Loucy (cell line): ENCODE measurements at regions not wholly inside any gene's neighbourhood (a gene's known extent, or its start where the extent isn't known, plus 50 kb on each side); places are given as distances from the start of the nearest gene placed in this dataset.

Experiments used
- H2AFZ ChIP-seq: fragments of 200-600 bp; sonication (generic); 2 replicates; pipeline ENCODE4 v1.6.0; 2016; ENCODE audit warnings: antibody characterized with exemption, mild to moderate bottlenecking, low read length, moderate library complexity
- H3F3A ChIP-seq: fragments of 200-600 bp; 2 replicates; pipeline ENCODE4 v1.6.0; 2016; ENCODE audit warnings: antibody characterized with exemption, low read depth, mild to moderate bottlenecking
- H3K27me3 ChIP-seq: fragments of 200-600 bp; sonication (generic); 2 replicates; pipeline ENCODE4 v1.6.1; 2014; ENCODE audit warnings: low read length, mild to moderate bottlenecking; ENCODE audit not compliant: insufficient read depth, poor library complexity, severe bottlenecking
- H3K36me3 ChIP-seq: fragments of 200-600 bp; sonication (generic); 2 replicates; pipeline ENCODE4 v1.6.1; 2016; ENCODE audit warnings: low read length; ENCODE audit not compliant: insufficient read depth
- H3K4me1 ChIP-seq: fragments of 200-600 bp; sonication (generic); 2 replicates; pipeline ENCODE4 v1.5.1; 2014; ENCODE audit warnings: low read length, mild to moderate bottlenecking; ENCODE audit not compliant: insufficient read depth, poor library complexity, severe bottlenecking
- H3K4me2 ChIP-seq: fragments of 200-600 bp; sonication (generic); 2 replicates; pipeline ENCODE4 v1.6.0; 2014; ENCODE audit warnings: antibody characterized with exemption, low read length, low read depth, mild to moderate bottlenecking; ENCODE audit not compliant: poor library complexity, severe bottlenecking
- H3K4me3 ChIP-seq: fragments of 200-600 bp; sonication (generic); 2 replicates; pipeline ENCODE4 v1.5.1; 2014; ENCODE audit warnings: low read length, mild to moderate bottlenecking, mixed read lengths; ENCODE audit not compliant: poor library complexity, severe bottlenecking
- H3K79me2 ChIP-seq: fragments of 200-600 bp; sonication (generic); 2 replicates; pipeline ENCODE4 v1.6.1; 2014; ENCODE audit warnings: low read length; ENCODE audit not compliant: insufficient read depth
- H3K9ac ChIP-seq: fragments of 200-600 bp; sonication (generic); 2 replicates; pipeline ENCODE4 v1.6.0; 2014; ENCODE audit warnings: mild to moderate bottlenecking, low read depth, low read length, moderate library complexity; ENCODE audit not compliant: poor library complexity, severe bottlenecking
- H3K9me2 ChIP-seq: fragments of 200-600 bp; sonication (generic); replicated peaks from 2 replicates; pipeline ENCODE4 v1.6.1; 2016; ENCODE audit warnings: low read depth, low read length, mixed read lengths
- H3K9me3 ChIP-seq: fragments of 200-600 bp; sonication (generic); 2 replicates; pipeline ENCODE4 v1.6.1; 2014; ENCODE audit warnings: mild to moderate bottlenecking, antibody characterized with exemption, low read length, low read depth; ENCODE audit not compliant: insufficient read depth
- H4K20me1 ChIP-seq: fragments of 200-600 bp; sonication (generic); 2 replicates; pipeline ENCODE4 v1.6.0; 2014; ENCODE audit warnings: antibody characterized with exemption, low read length, mild to moderate bottlenecking; ENCODE audit not compliant: insufficient read depth, poor library complexity, severe bottlenecking
- CTCF ChIP-seq: fragments of 200-600 bp; sonication (generic); conservative IDR thresholded peaks from 2 replicates; pipeline ENCODE4 v1.5.1; 2014; ENCODE audit warnings: mild to moderate bottlenecking, antibody characterized with exemption, low read length
- EZH2phosphoT487 ChIP-seq: fragments of 200-600 bp; IDR thresholded peaks from 2 replicates; pipeline ENCODE4 v1.6.1; 2018; ENCODE audit warnings: antibody characterized with exemption, mild to moderate bottlenecking, moderate library complexity, borderline replicate concordance

GRCh38 chr2:222025881-222026271, 272.9 kb downstream of the PAX3 start:
- no peaks in the 10 kb centered on the region for H3F3A ChIP-seq
- H3K36me3 ChIP-seq: no peaks in the 10 kb centered on the region
- no peak overlapping the region for H3K4me2 ChIP-seq
- no peaks in the 10 kb centered on the region for H4K20me1 ChIP-seq
- H2AFZ ChIP-seq: no peak overlapping the region
- TF ChIP-seq CTCF: no peak
- TF ChIP-seq EZH2phosphoT487: no peak
- no peaks in the 10 kb centered on the region for H3K27me3 ChIP-seq
- H3K9me2 ChIP-seq: no peaks in the 10 kb centered on the region
- H3K9me3 ChIP-seq: no peaks in the 10 kb centered on the region
- H3K4me3 ChIP-seq: no peak overlapping the region
- H3K79me2 ChIP-seq: no peaks in the 10 kb centered on the region
- H3K4me1 ChIP-seq: no peaks in the 10 kb centered on the region
- H3K9ac ChIP-seq: no peak overlapping the region

GRCh38 chr2:222024932-222025880, 273.6 kb downstream of the PAX3 start:
- H3K9ac ChIP-seq: no peak overlapping the region
- H3K9me2 ChIP-seq: no peaks in the 10 kb centered on the region
- H3F3A ChIP-seq: no peaks in the 10 kb centered on the region
- no peak overlapping the region for H3K4me2 ChIP-seq
- no peaks in the 10 kb centered on the region for H3K36me3 ChIP-seq
- H4K20me1 ChIP-seq: no peaks in the 10 kb centered on the region
- no peaks in the 10 kb centered on the region for H3K9me3 ChIP-seq
- H3K4me3 ChIP-seq: no peak overlapping the region
- H3K4me1 ChIP-seq: no peaks in the 10 kb centered on the region
- H3K79me2 ChIP-seq: no peaks in the 10 kb centered on the region
- TF ChIP-seq CTCF: peak; percentile 81
- no peak for TF ChIP-seq EZH2phosphoT487
- no peaks in the 10 kb centered on the region for H3K27me3 ChIP-seq
- H2AFZ ChIP-seq: peak overlapping the region; percentile 65

GRCh38 chr2:222017252-222017850, 281.4 kb downstream of the PAX3 start:
- Histone ChIP-seq H2AFZ (no peak overlapping the region), H3K36me3 (no peaks in the 10 kb centered on the region), H3K4me2 (no peak overlapping the region), H3K79me2 (no peaks in the 10 kb centered on the region), H3K9me3 (no peaks in the 10 kb centered on the region), H3F3A (no peaks in the 10 kb centered on the region), H4K20me1 (no peaks in the 10 kb centered on the region), H3K9ac (no peak overlapping the region), H3K9me2 (no peaks in the 10 kb centered on the region), H3K4me1 (no peaks in the 10 kb centered on the region), H3K27me3 (no peaks in the 10 kb centered on the region), H3K4me3 (no peak overlapping the region)
- TF ChIP-seq CTCF (no peak), EZH2phosphoT487 (no peak)
